ENCODE measurements at regions not wholly inside any gene's neighbourhood (a gene's known extent, or its start where the extent isn't known, plus 50 kb on each side); places are given as distances from the start of the nearest gene placed in this dataset.

- TF ChIP-seq POLR2AphosphoS5 (IDR thresholded peaks at IDR 0.05) (no peak), CTCF (IDR thresholded peaks at IDR 0.05) (no peak)
These were observed 1031.3 kb downstream of the FSCB start for GRCh38 chr14:43475757-43476156.

Data from gastroesophageal sphincter (tissue), 3 donors.